Pons (tissue), 1 donor: ENCODE measurements at regions not wholly inside any gene's neighbourhood (a gene's known extent, or its start where the extent isn't known, plus 50 kb on each side); places are given as distances from the start of the nearest gene placed in this dataset.

Source experiments
- DNase-seq: peaks from one replicate; pipeline ENCODE4 v3.0.0-alpha.2; 2016; ENCODE audit warnings: low spot score

GRCh38 chr2:479490-480176 is 191.7 kb upstream of the ALKAL2 start:
- DNase-seq, result no peak

GRCh38 chr2:479031-479430 is 191.1 kb upstream of the ALKAL2 start:
- DNase-seq, result no peak

GRCh38 chr2:471560-471959 is 183.7 kb upstream of the ALKAL2 start:
- DNase-seq, result no peak

GRCh38 chr2:469514-469913 is 181.6 kb upstream of the ALKAL2 start:
- no peak for DNase-seq

- DNase-seq, result no peak
These were observed 180.9 kb upstream of the ALKAL2 start for GRCh38 chr2:468648-469336.

GRCh38 chr2:467892-468647 is 180.2 kb upstream of the ALKAL2 start:
- no peak for DNase-seq

- no peak for DNase-seq
These were observed 179.6 kb upstream of the ALKAL2 start for GRCh38 chr2:467543-467891.

GRCh38 chr2:467101-467500 is 179.2 kb upstream of the ALKAL2 start:
- DNase-seq, result no peak

GRCh38 chr2:464562-465309 is 176.8 kb upstream of the ALKAL2 start:
- no peak for DNase-seq

- DNase-seq, result no peak
These were observed 173.0 kb upstream of the ALKAL2 start for GRCh38 chr2:460861-461260.

- DNase-seq, result no peak
These were observed 172.0 kb upstream of the ALKAL2 start for GRCh38 chr2:459931-460330.

- DNase-seq, result no peak
These were observed 170.5 kb upstream of the ALKAL2 start for GRCh38 chr2:458425-458815.

- DNase-seq, result no peak
These were observed 170.0 kb upstream of the ALKAL2 start for GRCh38 chr2:457792-458424.

GRCh38 chr2:457262-457661 is 169.4 kb upstream of the ALKAL2 start:
- no peak for DNase-seq

GRCh38 chr2:455913-456312 is 168.0 kb upstream of the ALKAL2 start:
- DNase-seq, result no peak

GRCh38 chr2:455015-455705 is 167.3 kb upstream of the ALKAL2 start:
- no peak for DNase-seq

- DNase-seq, result no peak
These were observed 165.2 kb upstream of the ALKAL2 start for GRCh38 chr2:453132-453531.

GRCh38 chr2:451495-451894 is 163.6 kb upstream of the ALKAL2 start:
- no peak for DNase-seq

GRCh38 chr2:449246-450067 is 161.6 kb upstream of the ALKAL2 start:
- DNase-seq, result no peak

- DNase-seq, result no peak
These were observed 160.2 kb upstream of the ALKAL2 start for GRCh38 chr2:447902-448665.
